NB4 (cell line): ENCODE measurements at regions not wholly inside any gene's neighbourhood (a gene's known extent, or its start where the extent isn't known, plus 50 kb on each side); places are given as distances from the start of the nearest gene placed in this dataset.

ENCODE experiments used
- DNase-seq: peaks from one replicate; pipeline ENCODE4 v3.0.0; 2010; ENCODE audit warnings: low read depth
- H3K4me3 ChIP-seq: one replicate; pipeline ENCODE4 v1.5.1; 2011; ENCODE audit warnings: mild to moderate bottlenecking, low read depth, low read length, moderate library complexity
- CTCF ChIP-seq: IDR thresholded peaks from one replicate; pipeline ENCODE4 v1.5.1; 2012; ENCODE audit warnings: low read depth, low read length
- MYC ChIP-seq: IDR thresholded peaks from 2 replicates; pipeline ENCODE4 v1.6.1; 2011; ENCODE audit warnings: low read depth, low read length
- POLR2A ChIP-seq: IDR thresholded peaks from 2 replicates; pipeline ENCODE4 v1.6.1; 2011; ENCODE audit warnings: mild to moderate bottlenecking; ENCODE audit not compliant: insufficient read length; ENCODE audit errors: extremely low read depth
- TF ChIP-seq, protein P1 (sequence below): IDR thresholded peaks from 2 replicates; pipeline ENCODE4 v1.6.1; 2011; ENCODE audit warnings: low read depth, low read length

GRCh38 chr20:39829256-39829655 lies 859.8 kb downstream of the MAFB start:
- TF ChIP-seq MYC = no peak
- TF ChIP-seq POLR2A = no peak
- peak; percentile 44 for TF ChIP-seq CTCF
- TF ChIP-seq, protein P1, sequence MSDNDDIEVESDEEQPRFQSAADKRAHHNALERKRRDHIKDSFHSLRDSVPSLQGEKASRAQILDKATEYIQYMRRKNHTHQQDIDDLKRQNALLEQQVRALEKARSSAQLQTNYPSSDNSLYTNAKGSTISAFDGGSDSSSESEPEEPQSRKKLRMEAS = no peak
- peak; percentile 25 for DNase-seq
- H3K4me3 ChIP-seq = no peak overlapping the region

DNA sequence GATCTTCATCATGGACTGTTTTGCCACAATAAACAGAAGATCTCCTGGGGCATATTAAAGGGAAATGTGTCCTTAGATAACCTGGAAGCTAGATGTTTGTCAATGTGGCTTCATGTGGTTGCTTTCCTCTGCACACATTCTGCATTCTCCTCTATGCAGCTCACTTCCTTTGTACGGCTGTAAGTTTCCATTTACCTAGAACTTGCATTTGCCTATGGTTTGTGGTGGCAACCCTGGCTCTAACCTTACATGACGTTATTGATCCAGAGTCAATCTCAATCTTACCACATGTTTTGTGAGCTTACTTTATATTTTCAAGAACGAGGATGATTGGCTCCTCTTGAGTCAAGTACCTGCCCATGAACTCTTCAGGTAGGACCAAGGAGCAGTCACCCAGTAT lies 863.1 kb downstream of the MAFB start:
- H3K4me3 ChIP-seq = no peak overlapping the region
- TF ChIP-seq MYC (no peak), POLR2A (no peak)
- DNase-seq = peak; percentile 4

DNA sequence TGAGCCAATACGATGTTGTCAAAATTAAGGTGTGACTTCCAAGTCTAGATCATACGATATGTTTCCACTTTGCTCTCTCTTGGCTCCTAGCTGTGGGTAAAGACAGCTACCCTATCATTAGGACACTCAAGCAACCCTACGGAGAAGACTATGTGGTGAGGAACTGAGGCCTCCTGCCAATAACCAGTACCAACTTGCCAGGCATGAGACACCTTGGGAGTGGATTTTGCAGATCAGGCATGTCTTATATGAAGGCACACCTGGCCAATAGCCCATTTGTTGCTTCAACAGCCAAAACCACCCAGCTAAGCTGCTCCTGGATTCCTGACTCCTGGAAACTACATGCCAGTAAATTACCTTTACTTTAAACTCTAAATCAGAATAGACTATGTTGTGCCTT lies 863.4 kb downstream of the DHX35 start:
- TF ChIP-seq, protein P1 = no peak
- TF ChIP-seq MYC (no peak), POLR2A (no peak), CTCF (no peak)
- no peak overlapping the region for H3K4me3 ChIP-seq
- no peak for DNase-seq

GRCh38 chr20:39823224-39823623 lies 861.1 kb downstream of the DHX35 start:
- no peak for DNase-seq
- no peak for TF ChIP-seq POLR2A
- TF ChIP-seq, protein P1 = no peak
- no peak for TF ChIP-seq MYC
- no peak for TF ChIP-seq CTCF
- no peak overlapping the region for H3K4me3 ChIP-seq

DNA sequence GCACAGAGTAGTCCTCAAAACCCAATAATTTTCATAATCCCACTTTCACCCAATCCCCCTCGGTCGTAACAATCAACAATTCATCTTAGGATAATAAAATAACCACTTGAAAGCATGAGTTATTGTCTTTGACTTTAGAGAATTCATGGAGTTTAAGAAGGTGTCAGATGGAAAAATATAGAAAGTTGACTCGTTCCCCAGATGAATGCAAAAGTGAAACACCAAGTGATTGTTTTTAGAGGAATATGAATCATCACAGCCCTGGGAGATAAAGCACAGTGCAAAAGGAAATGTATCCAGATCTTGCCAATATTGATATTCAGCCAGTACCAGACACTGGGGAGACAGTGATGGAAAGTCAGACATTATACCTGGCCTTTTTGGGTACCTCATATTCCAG lies 860.5 kb downstream of the DHX35 start:
- H3K4me3 ChIP-seq = no peak overlapping the region
- DNase-seq = no peak
- TF ChIP-seq CTCF (no peak), MYC (no peak), POLR2A (no peak)
- TF ChIP-seq, protein P1 = no peak

- no peak for TF ChIP-seq MYC
- no peak for TF ChIP-seq CTCF
- TF ChIP-seq, protein P1 = no peak
- TF ChIP-seq POLR2A = no peak
- no peak for DNase-seq
- no peak overlapping the region for H3K4me3 ChIP-seq
These were observed 851.2 kb downstream of the DHX35 start for GRCh38 chr20:39813190-39813829.
